NCI-H187 treated with DMSO at 0.1 percent for 48 hours (cell line): ENCODE measurements at regions not wholly inside any gene's neighbourhood (a gene's known extent, or its start where the extent isn't known, plus 50 kb on each side); places are given as distances from the start of the nearest gene placed in this dataset.

Experiments
- DNase-seq: peaks from one replicate; lab custom pipeline; 2025; lab: John Stamatoyannopoulos, UW

DNA sequence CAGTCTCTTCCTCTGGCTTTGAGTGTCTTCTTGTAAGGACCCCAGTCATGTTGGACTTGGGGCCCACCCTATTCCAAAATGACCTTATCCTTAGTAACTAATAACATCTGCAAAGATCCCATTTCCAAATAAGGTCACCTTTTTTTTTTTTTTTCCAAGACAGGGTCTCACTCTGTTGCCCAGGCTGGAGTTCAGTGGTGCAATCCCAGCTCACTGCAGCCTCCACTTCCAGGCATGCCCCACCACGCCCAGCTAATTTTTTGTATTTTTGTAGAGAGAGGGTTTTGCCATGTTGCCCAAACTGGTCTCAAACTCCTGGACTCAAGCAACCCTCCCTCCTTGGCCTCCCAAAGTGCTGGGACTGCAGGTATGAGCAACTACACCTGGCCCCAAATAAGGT, 118.8 kb upstream of the GSE1 start:
- DNase-seq, result no peak

DNA sequence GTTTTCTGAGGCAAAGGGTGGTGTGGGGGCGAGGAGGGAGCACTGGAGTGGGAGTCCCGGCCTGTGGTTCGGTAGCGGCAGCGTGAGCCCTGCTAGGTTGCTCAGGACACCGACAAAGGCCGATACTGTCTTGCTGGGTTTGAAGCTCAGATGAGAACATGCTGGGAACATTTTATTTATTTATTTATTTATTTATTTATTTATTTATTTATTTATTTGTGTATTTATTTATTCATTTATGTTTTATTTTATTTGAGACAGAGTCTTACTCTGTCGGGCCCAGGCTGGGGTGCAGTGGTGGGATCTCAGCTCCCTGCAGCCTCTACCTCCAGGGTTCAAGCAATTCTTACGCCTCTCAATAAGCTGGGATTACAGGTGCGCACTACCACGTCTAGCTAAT, 117.9 kb upstream of the GSE1 start:
- no peak for DNase-seq

- DNase-seq, result no peak
Measured at GRCh38 chr16:85495823-85496538, 117.1 kb upstream of the GSE1 start.

DNA sequence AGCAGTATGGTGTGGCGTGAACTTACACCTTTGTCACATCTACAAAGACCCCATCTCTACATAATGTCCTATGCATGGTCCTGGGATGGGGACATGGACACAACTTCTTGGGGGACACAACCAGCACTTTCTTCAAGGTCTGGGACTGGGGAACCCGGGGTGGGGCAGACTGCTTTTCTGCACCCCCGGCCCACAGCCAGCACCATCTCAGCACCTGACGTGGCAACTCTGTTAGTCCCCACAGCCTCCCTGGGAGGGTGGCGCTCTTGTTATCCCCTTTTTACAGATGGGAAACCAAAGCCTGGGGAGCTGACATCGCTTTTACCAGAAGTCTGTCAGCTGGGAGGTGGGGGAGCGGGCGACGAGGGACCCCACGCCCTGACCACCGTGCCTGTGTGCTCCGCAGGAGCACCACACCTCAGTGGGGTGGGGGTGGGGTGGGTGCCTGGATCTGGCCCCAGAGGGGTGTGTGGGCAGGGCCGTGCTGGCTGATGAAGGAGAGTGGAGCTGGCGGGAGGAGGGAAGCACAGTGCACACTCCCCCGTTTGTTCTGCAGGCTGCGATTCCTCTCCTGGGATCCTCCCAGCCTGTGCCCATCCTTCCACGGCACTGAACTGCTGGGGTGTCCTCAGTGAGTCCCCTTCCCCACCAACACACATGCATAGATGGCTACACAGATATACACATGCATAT, 115.4 kb upstream of the GSE1 start:
- DNase-seq, result no peak

- no peak for DNase-seq
Measured at GRCh38 chr16:85498607-85499006, 114.5 kb upstream of the GSE1 start.

GRCh38 chr16:85500220-85500619, 112.9 kb upstream of the GSE1 start:
- no peak for DNase-seq

- no peak for DNase-seq
Measured at GRCh38 chr16:85501900-85502299, 111.2 kb upstream of the GSE1 start.

GRCh38 chr16:85502357-85502756, 110.8 kb upstream of the GSE1 start:
- no peak for DNase-seq

- no peak for DNase-seq
Measured at GRCh38 chr16:85503679-85504231, 109.4 kb upstream of the GSE1 start.

DNA sequence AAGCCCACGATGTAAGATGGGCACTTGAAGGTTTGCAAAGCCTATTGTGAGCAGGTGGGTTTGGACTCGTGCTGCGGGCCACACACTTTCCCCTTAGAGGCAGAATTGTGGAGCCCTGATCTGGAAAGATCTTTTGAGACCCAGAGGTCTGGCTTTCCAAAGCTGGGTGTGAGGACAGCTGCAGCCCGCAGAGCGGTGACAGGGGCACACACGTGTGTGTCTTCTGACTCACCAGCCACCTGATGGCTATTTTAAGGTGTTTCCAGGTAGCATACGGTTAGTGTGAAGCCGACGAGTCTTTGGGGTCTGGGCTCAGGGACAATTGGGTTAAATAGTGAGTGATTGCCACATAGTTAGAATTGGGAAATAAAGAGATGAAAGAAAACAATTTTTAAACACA, 108.9 kb upstream of the GSE1 start:
- no peak for DNase-seq

- no peak for DNase-seq
Measured at GRCh38 chr16:85505794-85506634, 107.1 kb upstream of the GSE1 start.

DNA sequence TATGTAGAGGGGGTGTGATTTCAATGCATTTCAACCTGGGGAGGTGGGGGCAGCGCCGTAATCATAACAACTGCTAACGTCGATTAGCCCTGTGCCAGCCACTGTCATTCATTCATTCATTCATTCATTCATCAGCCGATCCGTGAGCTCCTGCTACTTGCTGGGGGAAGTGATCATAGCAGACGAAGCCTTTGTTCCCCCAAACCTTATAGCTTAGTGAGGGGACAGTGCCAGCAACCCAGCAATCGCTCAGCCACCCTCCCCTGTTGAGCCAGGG, 106.5 kb upstream of the GSE1 start:
- DNase-seq, result no peak

- no peak for DNase-seq
Measured at GRCh38 chr16:85507342-85507741, 105.8 kb upstream of the GSE1 start.

DNA sequence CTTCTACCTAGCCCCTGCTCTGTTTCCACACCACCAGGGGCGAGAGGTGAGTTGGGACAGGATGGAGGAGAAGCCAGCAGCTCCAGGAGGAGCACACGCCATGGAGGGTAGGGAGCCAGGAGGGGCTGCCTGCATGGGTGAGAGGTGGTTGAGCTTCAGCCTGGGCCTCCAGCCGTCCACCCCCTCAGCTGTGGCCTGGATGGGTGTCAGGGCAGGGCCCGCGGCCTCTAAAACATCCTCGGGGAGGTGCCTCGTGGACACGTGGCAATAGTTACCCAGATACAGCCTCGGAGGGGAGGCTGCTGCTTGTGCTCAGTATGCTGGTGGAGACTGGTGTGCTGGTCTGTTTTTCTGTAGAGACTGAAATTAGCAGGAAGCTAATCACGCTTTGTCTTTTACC, 104.7 kb upstream of the GSE1 start:
- DNase-seq, result no peak

- DNase-seq, result no peak
Measured at GRCh38 chr16:85508993-85509392, 104.1 kb upstream of the GSE1 start.

- no peak for DNase-seq
Measured at GRCh38 chr16:85510041-85510659, 103.0 kb upstream of the GSE1 start.

DNA sequence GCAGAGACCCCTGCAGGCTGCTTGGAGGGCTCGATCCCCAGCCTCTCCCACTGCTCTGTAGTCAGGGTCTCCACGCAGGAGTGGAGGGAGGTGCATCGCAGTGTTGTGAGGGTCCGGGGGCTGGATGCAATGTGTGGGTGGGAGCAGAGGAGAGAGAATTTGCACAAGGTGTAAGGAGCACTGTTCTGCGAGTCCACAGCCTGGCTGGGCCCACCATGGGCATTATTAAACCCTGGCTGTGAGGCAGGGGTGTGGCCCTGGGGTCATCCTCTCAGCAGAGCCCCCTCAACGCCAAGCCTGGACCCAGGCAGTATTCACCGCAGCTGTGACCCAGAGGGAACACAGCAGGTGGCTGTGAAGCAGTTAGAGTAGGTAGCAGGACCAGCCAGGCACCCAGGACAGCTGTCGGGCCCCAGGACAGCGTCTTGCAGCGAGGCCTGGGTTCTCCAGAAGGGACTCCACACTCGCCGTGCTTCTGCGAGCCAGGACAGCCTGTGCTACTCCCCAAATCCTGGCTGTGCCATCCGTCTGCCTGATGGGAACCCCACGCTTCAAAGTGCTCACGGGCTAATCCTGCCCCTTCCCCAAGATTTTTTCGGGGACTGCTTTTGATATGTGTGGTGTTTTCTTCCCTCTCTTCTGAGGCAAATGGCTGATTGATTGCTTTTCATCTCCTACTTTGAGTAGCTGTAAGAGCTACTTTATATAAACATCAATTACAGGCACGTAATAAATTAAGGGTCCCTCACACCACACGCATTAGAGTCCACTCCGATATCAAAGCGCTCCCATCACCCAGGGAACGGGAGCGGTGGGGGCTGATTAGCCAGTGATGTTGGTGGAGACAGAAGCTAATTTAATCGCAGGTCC, 100.9 kb upstream of the GSE1 start:
- no peak for DNase-seq

DNA sequence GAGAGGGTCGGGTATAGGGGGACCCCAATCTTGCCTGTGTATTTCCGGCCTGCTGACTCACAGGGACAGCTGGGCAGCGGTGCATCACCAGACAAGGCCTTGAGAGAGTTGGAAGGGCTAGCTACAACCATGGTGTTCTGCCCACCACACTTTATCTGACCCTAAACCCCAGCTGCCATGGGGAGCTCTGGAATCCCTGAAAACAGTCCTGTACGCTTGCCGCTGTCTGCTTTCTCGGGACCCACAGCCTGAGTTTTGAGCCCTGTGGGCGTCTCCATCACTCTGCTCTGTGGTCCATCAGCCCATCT, 100.4 kb upstream of the GSE1 start:
- no peak for DNase-seq

DNA sequence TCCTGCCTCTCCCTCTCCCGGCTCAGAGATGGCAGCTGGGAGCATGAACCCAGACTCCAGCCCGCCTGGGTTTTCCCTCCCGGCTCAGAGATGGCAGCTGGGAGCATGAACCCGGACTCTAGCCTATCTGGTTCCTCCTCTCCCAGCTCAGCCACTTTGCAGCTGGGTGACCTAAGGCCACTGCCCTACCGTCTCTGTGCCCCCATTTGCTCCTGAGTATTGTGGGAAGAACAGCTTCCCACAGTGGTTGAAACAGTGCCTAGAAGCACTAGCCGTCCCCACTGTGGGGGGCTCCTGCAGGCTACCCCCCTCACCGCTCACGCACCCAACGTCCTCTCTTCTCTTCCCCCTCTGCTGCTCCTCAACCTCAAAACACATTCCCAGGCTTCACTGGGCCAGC, 99.9 kb upstream of the GSE1 start:
- DNase-seq, result no peak

GRCh38 chr16:85513649-85514048, 99.5 kb upstream of the GSE1 start:
- no peak for DNase-seq

GRCh38 chr16:85514295-85514597, 98.9 kb upstream of the GSE1 start:
- DNase-seq, result no peak
